Endothelial cell (in vitro differentiated cells): ENCODE measurements at regions not wholly inside any gene's neighbourhood (a gene's known extent, or its start where the extent isn't known, plus 50 kb on each side); places are given as distances from the start of the nearest gene placed in this dataset.

Source experiments
- DNase-seq: peaks from one replicate; pipeline ENCODE4 v3.0.0; 2021; ENCODE audit warnings: low spot score
- H3K27ac Mint-ChIP-seq: one replicate; pipeline ENCODE4 v1.8.0; 2021; ENCODE audit warnings: mixed read lengths, inconsistent platforms; ENCODE audit not compliant: unreplicated experiment
- H3K27me3 Mint-ChIP-seq: one replicate; pipeline ENCODE4 v1.8.0; 2021; ENCODE audit warnings: mild to moderate bottlenecking, moderate library complexity, mixed read lengths, inconsistent platforms; ENCODE audit not compliant: unreplicated experiment
- H3K36me3 Mint-ChIP-seq: one replicate; pipeline ENCODE4 v1.8.0; 2021; ENCODE audit warnings: mild to moderate bottlenecking, low read depth, mixed read lengths, inconsistent platforms; ENCODE audit not compliant: unreplicated experiment
- H3K4me1 Mint-ChIP-seq: one replicate; pipeline ENCODE4 v1.8.0; 2021; ENCODE audit warnings: mild to moderate bottlenecking, mixed read lengths, inconsistent platforms; ENCODE audit not compliant: unreplicated experiment
- H3K4me3 Mint-ChIP-seq: one replicate; pipeline ENCODE4 v1.8.0; 2021; ENCODE audit warnings: mild to moderate bottlenecking, mixed read lengths, inconsistent platforms; ENCODE audit not compliant: unreplicated experiment
- H3K9me3 Mint-ChIP-seq: one replicate; pipeline ENCODE4 v1.8.0; 2021; ENCODE audit warnings: mixed read lengths, inconsistent platforms; ENCODE audit not compliant: unreplicated experiment
- TF ChIP-seq, protein P1 (sequence below): fragments of 200-600 bp; sonication (generic); IDR thresholded peaks from one replicate; pipeline ENCODE4 v1.5.0; 2021; ENCODE audit warnings: antibody characterized with exemption; ENCODE audit not compliant: unreplicated experiment

DNA sequence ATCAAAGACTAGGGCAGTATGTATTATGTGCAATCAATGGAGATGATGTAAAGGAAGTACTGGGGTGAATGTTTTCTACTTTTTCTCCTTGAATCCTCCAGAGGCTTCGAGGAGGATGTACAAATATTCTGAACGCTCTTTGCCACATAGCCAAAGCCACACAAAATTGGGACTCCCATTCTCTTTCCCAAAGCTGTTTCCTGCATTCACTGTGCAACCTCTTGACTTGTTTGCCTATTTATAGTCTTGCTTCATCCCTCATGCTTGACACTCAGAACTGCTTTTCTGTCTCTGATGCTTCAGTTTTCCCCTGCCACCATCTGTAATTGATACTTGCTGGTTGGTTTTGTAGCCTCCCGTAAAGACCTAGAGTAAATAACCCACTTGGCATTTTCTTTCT lies 208.2 kb upstream of the RBMS1 start:
- H3K4me1 Mint-ChIP-seq: peaks cover 8% of the 10 kb centered on the region
- TF ChIP-seq, protein P1, sequence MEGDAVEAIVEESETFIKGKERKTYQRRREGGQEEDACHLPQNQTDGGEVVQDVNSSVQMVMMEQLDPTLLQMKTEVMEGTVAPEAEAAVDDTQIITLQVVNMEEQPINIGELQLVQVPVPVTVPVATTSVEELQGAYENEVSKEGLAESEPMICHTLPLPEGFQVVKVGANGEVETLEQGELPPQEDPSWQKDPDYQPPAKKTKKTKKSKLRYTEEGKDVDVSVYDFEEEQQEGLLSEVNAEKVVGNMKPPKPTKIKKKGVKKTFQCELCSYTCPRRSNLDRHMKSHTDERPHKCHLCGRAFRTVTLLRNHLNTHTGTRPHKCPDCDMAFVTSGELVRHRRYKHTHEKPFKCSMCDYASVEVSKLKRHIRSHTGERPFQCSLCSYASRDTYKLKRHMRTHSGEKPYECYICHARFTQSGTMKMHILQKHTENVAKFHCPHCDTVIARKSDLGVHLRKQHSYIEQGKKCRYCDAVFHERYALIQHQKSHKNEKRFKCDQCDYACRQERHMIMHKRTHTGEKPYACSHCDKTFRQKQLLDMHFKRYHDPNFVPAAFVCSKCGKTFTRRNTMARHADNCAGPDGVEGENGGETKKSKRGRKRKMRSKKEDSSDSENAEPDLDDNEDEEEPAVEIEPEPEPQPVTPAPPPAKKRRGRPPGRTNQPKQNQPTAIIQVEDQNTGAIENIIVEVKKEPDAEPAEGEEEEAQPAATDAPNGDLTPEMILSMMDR: no peak
- no peaks in the 10 kb centered on the region for H3K27me3 Mint-ChIP-seq
- no peaks in the 10 kb centered on the region for H3K9me3 Mint-ChIP-seq
- H3K36me3 Mint-ChIP-seq: no peaks in the 10 kb centered on the region
- no peak for DNase-seq
- no peak overlapping the region for H3K4me3 Mint-ChIP-seq
- H3K27ac Mint-ChIP-seq: no peak overlapping the region

DNA sequence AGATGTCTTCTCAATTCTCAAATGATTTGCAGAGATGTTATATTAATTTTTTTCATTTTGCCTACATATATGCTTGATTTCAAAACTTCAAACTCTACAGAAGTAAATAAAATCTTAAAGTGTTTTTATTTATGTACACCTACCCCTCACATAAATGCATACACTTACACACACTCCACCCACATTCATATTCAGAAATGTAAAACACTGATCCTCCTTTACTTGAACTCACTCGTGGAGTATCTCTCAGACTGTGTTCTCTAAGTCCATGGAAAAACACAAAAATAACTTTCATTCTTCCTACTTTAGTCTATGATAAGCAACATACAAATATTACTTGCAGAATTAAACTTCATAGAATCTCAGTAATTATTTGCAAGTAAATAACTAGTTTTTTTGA lies 209.1 kb upstream of the RBMS1 start:
- TF ChIP-seq, protein P1: no peak
- no peak for DNase-seq
- no peak overlapping the region for H3K27ac Mint-ChIP-seq
- H3K27me3 Mint-ChIP-seq: peaks cover 3% of the 10 kb centered on the region
- H3K4me3 Mint-ChIP-seq: no peak overlapping the region
- no peaks in the 10 kb centered on the region for H3K9me3 Mint-ChIP-seq
- H3K36me3 Mint-ChIP-seq: no peaks in the 10 kb centered on the region
- H3K4me1 Mint-ChIP-seq: peaks cover 8% of the 10 kb centered on the region

- peaks cover 3% of the 10 kb centered on the region for H3K27me3 Mint-ChIP-seq
- DNase-seq: no peak
- no peak overlapping the region for H3K27ac Mint-ChIP-seq
Measured at GRCh38 chr2:160703648-160704585, 210.3 kb upstream of the RBMS1 start.

DNA sequence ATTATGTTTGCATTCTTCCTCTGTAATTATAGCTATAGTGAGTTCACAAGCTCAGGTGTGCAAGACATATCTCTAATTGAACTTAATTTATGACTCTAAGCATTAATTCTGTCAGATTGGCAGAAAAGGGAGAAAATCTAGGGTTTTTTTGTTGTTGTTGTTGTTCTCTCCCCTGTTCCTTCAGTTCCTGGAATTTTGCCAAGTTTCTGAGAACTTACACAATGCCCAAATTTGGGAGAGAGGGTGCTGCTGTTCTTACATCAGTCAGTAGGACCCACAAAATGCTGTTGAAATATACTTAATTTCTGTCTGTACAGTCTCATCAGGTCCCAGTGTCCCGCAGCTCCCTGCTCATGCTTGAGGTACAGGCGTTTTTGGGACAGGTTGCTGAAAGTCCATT lies 221.8 kb upstream of the RBMS1 start:
- no peak overlapping the region for H3K4me3 Mint-ChIP-seq
- TF ChIP-seq, protein P1: no peak
- no peaks in the 10 kb centered on the region for H3K9me3 Mint-ChIP-seq
- H3K27me3 Mint-ChIP-seq: no peaks in the 10 kb centered on the region
- no peak for DNase-seq
- H3K4me1 Mint-ChIP-seq: peaks cover 2% of the 10 kb centered on the region
- no peak overlapping the region for H3K27ac Mint-ChIP-seq
- no peaks in the 10 kb centered on the region for H3K36me3 Mint-ChIP-seq

More at GRCh38 chr2:160703648-160704585, 210.3 kb upstream of the RBMS1 start:
- no peaks in the 10 kb centered on the region for H3K36me3 Mint-ChIP-seq
- H3K4me3 Mint-ChIP-seq: no peak overlapping the region
- peaks cover 8% of the 10 kb centered on the region for H3K4me1 Mint-ChIP-seq
- H3K9me3 Mint-ChIP-seq: no peaks in the 10 kb centered on the region
- TF ChIP-seq, protein P1: no peak

DNA sequence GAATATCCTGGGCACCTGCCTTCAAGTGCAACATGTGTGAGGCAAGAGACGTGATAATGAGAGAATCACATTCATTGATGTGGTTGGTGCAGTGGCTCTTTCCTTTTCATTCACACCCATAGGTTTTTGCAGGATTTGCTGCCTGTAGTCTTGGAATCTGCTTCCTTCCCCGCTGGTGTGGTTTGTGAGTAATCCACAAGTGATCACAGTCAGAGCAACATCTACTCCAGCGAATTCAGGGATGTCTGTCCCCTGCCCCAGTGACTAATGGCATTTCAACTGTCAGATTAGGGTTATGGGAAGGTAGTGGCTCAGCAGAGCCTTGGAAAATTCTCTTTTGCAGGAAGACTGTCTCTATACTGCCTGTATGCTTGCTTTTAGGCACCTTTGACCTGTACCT lies 225.5 kb upstream of the RBMS1 start:
- no peak overlapping the region for H3K4me3 Mint-ChIP-seq
- H3K9me3 Mint-ChIP-seq: no peaks in the 10 kb centered on the region
- no peaks in the 10 kb centered on the region for H3K36me3 Mint-ChIP-seq
- no peaks in the 10 kb centered on the region for H3K27me3 Mint-ChIP-seq
- no peak for DNase-seq
- H3K27ac Mint-ChIP-seq: no peak overlapping the region
- TF ChIP-seq, protein P1: no peak
- peaks cover 2% of the 10 kb centered on the region for H3K4me1 Mint-ChIP-seq
